ENCODE measurements at regions not wholly inside any gene's neighbourhood (a gene's known extent, or its start where the extent isn't known, plus 50 kb on each side); places are given as distances from the start of the nearest gene placed in this dataset.

GRCh38 chr3:182668974-182669373 lies 124.3 kb upstream of the ATP11B start:
- Histone ChIP-seq H3K4me2 (ENCODE audit: insufficient read depth, low read length) (no peak overlapping the region), H3K4me3 (ENCODE audit: insufficient read depth, low read length) (no peak overlapping the region), H3K4me1 (ENCODE audit: insufficient read depth, low read length) (no peaks in the 10 kb centered on the region), H4K20me1 (ENCODE audit: insufficient read depth, low read length) (no peaks in the 10 kb centered on the region), H3K9me3 (ENCODE audit: low read depth, low read length) (no peaks in the 10 kb centered on the region), H3K27ac (ENCODE audit: low read depth, low read length) (no peak overlapping the region), H3K27me3 (ENCODE audit: insufficient read depth, low read length) (no peaks in the 10 kb centered on the region), H2AFZ (ENCODE audit: low read length) (no peak overlapping the region), H3K79me2 (ENCODE audit: insufficient read depth, low read length) (no peaks in the 10 kb centered on the region), H3K36me3 (ENCODE audit: insufficient read depth, low read length) (no peaks in the 10 kb centered on the region)
- no peak for DNase-seq (ENCODE audit: insufficient read length, low spot score, missing footprints)
- TF ChIP-seq CTCF (IDR thresholded peaks at IDR 0.05; ENCODE audit: extremely low read depth, low read depth, low read length) = no peak

GRCh38 chr3:182671541-182671940 lies 121.8 kb upstream of the ATP11B start:
- H4K20me1 ChIP-seq (ENCODE audit: insufficient read depth, low read length) = no peaks in the 10 kb centered on the region
- TF ChIP-seq CTCF (IDR thresholded peaks at IDR 0.05; ENCODE audit: extremely low read depth, low read depth, low read length) = no peak
- H3K27ac ChIP-seq (ENCODE audit: low read depth, low read length) = no peak overlapping the region
- H3K4me2 ChIP-seq (ENCODE audit: insufficient read depth, low read length) = no peak overlapping the region
- H3K79me2 ChIP-seq (ENCODE audit: insufficient read depth, low read length) = no peaks in the 10 kb centered on the region
- no peak overlapping the region for H2AFZ ChIP-seq (ENCODE audit: low read length)
- no peaks in the 10 kb centered on the region for H3K4me1 ChIP-seq (ENCODE audit: insufficient read depth, low read length)
- H3K4me3 ChIP-seq (ENCODE audit: insufficient read depth, low read length) = no peak overlapping the region
- no peaks in the 10 kb centered on the region for H3K27me3 ChIP-seq (ENCODE audit: insufficient read depth, low read length)
- no peaks in the 10 kb centered on the region for H3K36me3 ChIP-seq (ENCODE audit: insufficient read depth, low read length)
- DNase-seq (ENCODE audit: insufficient read length, low spot score, missing footprints) = no peak
- H3K9me3 ChIP-seq (ENCODE audit: low read depth, low read length) = no peaks in the 10 kb centered on the region

GRCh38 chr3:182671942-182672341 lies 121.4 kb upstream of the ATP11B start:
- Histone ChIP-seq H3K27me3 (ENCODE audit: insufficient read depth, low read length) (no peaks in the 10 kb centered on the region), H3K27ac (ENCODE audit: low read depth, low read length) (no peak overlapping the region), H3K4me2 (ENCODE audit: insufficient read depth, low read length) (no peak overlapping the region), H3K79me2 (ENCODE audit: insufficient read depth, low read length) (no peaks in the 10 kb centered on the region), H3K9me3 (ENCODE audit: low read depth, low read length) (no peaks in the 10 kb centered on the region), H3K4me3 (ENCODE audit: insufficient read depth, low read length) (no peak overlapping the region), H3K36me3 (ENCODE audit: insufficient read depth, low read length) (no peaks in the 10 kb centered on the region), H4K20me1 (ENCODE audit: insufficient read depth, low read length) (no peaks in the 10 kb centered on the region), H2AFZ (ENCODE audit: low read length) (no peak overlapping the region), H3K4me1 (ENCODE audit: insufficient read depth, low read length) (no peaks in the 10 kb centered on the region)
- TF ChIP-seq CTCF (IDR thresholded peaks at IDR 0.05; ENCODE audit: extremely low read depth, low read depth, low read length) = no peak
- DNase-seq (ENCODE audit: insufficient read length, low spot score, missing footprints) = no peak

- no peaks in the 10 kb centered on the region for H3K36me3 ChIP-seq (ENCODE audit: insufficient read depth, low read length)
- no peak for TF ChIP-seq CTCF (IDR thresholded peaks at IDR 0.05; ENCODE audit: extremely low read depth, low read depth, low read length)
- no peak overlapping the region for H2AFZ ChIP-seq (ENCODE audit: low read length)
- no peaks in the 10 kb centered on the region for H4K20me1 ChIP-seq (ENCODE audit: insufficient read depth, low read length)
- no peaks in the 10 kb centered on the region for H3K27me3 ChIP-seq (ENCODE audit: insufficient read depth, low read length)
- H3K4me1 ChIP-seq (ENCODE audit: insufficient read depth, low read length) = no peaks in the 10 kb centered on the region
- H3K27ac ChIP-seq (ENCODE audit: low read depth, low read length) = no peak overlapping the region
- no peaks in the 10 kb centered on the region for H3K79me2 ChIP-seq (ENCODE audit: insufficient read depth, low read length)
- no peak overlapping the region for H3K4me3 ChIP-seq (ENCODE audit: insufficient read depth, low read length)
- no peak for DNase-seq (ENCODE audit: insufficient read length, low spot score, missing footprints)
- no peaks in the 10 kb centered on the region for H3K9me3 ChIP-seq (ENCODE audit: low read depth, low read length)
- no peak overlapping the region for H3K4me2 ChIP-seq (ENCODE audit: insufficient read depth, low read length)
Measured at GRCh38 chr3:182673336-182673735, 120.0 kb upstream of the ATP11B start.
